Panc1 (cell line): ENCODE measurements at regions not wholly inside any gene's neighbourhood (a gene's known extent, or its start where the extent isn't known, plus 50 kb on each side); places are given as distances from the start of the nearest gene placed in this dataset.

Experiments used
- ATAC-seq: fragments of 200-7000 bp; cut with Tn5 transposase; 2 replicates; pipeline ENCODE4 v1.9.1; 2020; ENCODE audit warnings: mild to moderate bottlenecking, moderate library complexity
- BruUV-seq: library from RNA; stranded (reverse); fragments of 400-500 nt; replicated peaks from 2 replicates; lab custom pipeline; 2021; lab: Mats Ljungman, UMichigan
- CTCF ChIA-PET: fragments of 300-600 bp; sonication (Branson Sonifier 250); formaldehyde crosslinking; loops from one replicate; lab custom pipeline; 2022; ENCODE audit warnings: antibody characterized with exemption; lab: Charles Lee
- POLR2A ChIA-PET: fragments of 300-600 bp; sonication (Branson Sonifier 250); formaldehyde crosslinking; loops from one replicate; lab custom pipeline; 2022; ENCODE audit warnings: antibody characterized with exemption; lab: Charles Lee
- DNase-seq: peaks from one replicate; pipeline ENCODE4 v3.0.0-alpha.2; 2010; ENCODE audit warnings: low read depth, low spot score
- H3K27ac ChIP-seq: 2 replicates; pipeline ENCODE4 v1.5.1; 2011; ENCODE audit warnings: mild to moderate bottlenecking, low read length, inconsistent platforms
- H3K27me3 ChIP-seq: fragments of 200-500 bp; sonication (Bioruptor generic); 2 replicates; pipeline ENCODE4 v1.6.0; 2014; ENCODE audit warnings: low read length, inconsistent platforms; ENCODE audit not compliant: control insufficient read depth, insufficient read depth
- H3K36me3 ChIP-seq: fragments of 200-500 bp; sonication (Bioruptor generic); 2 replicates; pipeline ENCODE4 v1.5.1; 2014; ENCODE audit warnings: inconsistent platforms, mild to moderate bottlenecking, low read length, moderate library complexity; ENCODE audit not compliant: control insufficient read depth, insufficient read depth
- H3K4me1 ChIP-seq: 2 replicates; pipeline ENCODE4 v1.5.1; 2011; ENCODE audit warnings: inconsistent platforms, mild to moderate bottlenecking, low read length, moderate library complexity; ENCODE audit not compliant: control insufficient read depth, insufficient read depth
- H3K4me3 ChIP-seq, 2 experiments: 2 replicates each; pipeline ENCODE4 v1.5.1; 2011 to 2012; ENCODE audit warnings: low read depth in 2 of 2, low read length in 2 of 2, mild to moderate bottlenecking in 2 of 2, inconsistent platforms in 1 of 2, moderate library complexity in 1 of 2
- H3K9me3 ChIP-seq: fragments of 200-500 bp; sonication (Bioruptor generic); 2 replicates; pipeline ENCODE4 v1.5.1; 2014; ENCODE audit warnings: low read depth, mild to moderate bottlenecking, inconsistent platforms, low read length, moderate library complexity; ENCODE audit not compliant: control insufficient read depth, insufficient read depth
- POLR2AphosphoS5 ChIP-seq: IDR thresholded peaks from 2 replicates; pipeline ENCODE4 v1.6.1; 2012; ENCODE audit warnings: mild to moderate bottlenecking, low read depth, low read length, moderate library complexity
- SIN3A ChIP-seq: IDR thresholded peaks from 2 replicates; pipeline ENCODE4 v1.6.1; 2012; ENCODE audit warnings: low read depth, mild to moderate bottlenecking, low read length, moderate library complexity, borderline replicate concordance; ENCODE audit not compliant: insufficient read depth
- TCF7L2 ChIP-seq: IDR thresholded peaks from 2 replicates; pipeline ENCODE4 v1.6.1; 2011; ENCODE audit warnings: mild to moderate bottlenecking, low read depth, low read length, inconsistent platforms
- in situ Hi-C: cut with HindIII; loops from 2 replicates; pipeline ENCODE4 v1.10.0; 2016; ENCODE audit warnings: low sequenced_read_pairs, low pct_unique_long_range_greater_than_20kb
- intact Hi-C: fragments of 100-400 bp; cut with micrococcal nuclease; formaldehyde crosslinking; loops from one replicate; pipeline ENCODE4 v1.10.0; 2022; ENCODE audit not compliant: unreplicated experiment
- TF ChIP-seq, protein P1 (sequence below), 2 experiments: IDR thresholded peaks; 2 replicates each; pipeline ENCODE4 v1.6.1; 2011 to 2012; ENCODE audit warnings: low read depth in 2 of 2, control low read depth in 1 of 2, low read length in 1 of 2, mild to moderate bottlenecking in 1 of 2, moderate library complexity in 1 of 2; ENCODE audit not compliant: insufficient read depth in 1 of 2
- TF ChIP-seq, protein P2 (sequence below): fragments of 450-650 bp; IDR thresholded peaks from 2 replicates; pipeline ENCODE4 v1.5.1; 2017; ENCODE audit warnings: mild to moderate bottlenecking

GRCh38 chrX:42443267-42443666, 334.7 kb downstream of the PPP1R2C start:
- no peaks in the 10 kb centered on the region for H3K4me1 ChIP-seq
- in situ Hi-C loops (no loop called here), intact Hi-C loops (no loop called here)
- no peaks in the 10 kb centered on the region for H3K9me3 ChIP-seq
- no peak overlapping the region for H3K4me3 ChIP-seq
- no TSS peak for BruUV-seq
- CTCF ChIA-PET: no interaction called here
- ATAC-seq: no peak
- no peak for TF ChIP-seq TCF7L2
- TF ChIP-seq, protein P1, sequence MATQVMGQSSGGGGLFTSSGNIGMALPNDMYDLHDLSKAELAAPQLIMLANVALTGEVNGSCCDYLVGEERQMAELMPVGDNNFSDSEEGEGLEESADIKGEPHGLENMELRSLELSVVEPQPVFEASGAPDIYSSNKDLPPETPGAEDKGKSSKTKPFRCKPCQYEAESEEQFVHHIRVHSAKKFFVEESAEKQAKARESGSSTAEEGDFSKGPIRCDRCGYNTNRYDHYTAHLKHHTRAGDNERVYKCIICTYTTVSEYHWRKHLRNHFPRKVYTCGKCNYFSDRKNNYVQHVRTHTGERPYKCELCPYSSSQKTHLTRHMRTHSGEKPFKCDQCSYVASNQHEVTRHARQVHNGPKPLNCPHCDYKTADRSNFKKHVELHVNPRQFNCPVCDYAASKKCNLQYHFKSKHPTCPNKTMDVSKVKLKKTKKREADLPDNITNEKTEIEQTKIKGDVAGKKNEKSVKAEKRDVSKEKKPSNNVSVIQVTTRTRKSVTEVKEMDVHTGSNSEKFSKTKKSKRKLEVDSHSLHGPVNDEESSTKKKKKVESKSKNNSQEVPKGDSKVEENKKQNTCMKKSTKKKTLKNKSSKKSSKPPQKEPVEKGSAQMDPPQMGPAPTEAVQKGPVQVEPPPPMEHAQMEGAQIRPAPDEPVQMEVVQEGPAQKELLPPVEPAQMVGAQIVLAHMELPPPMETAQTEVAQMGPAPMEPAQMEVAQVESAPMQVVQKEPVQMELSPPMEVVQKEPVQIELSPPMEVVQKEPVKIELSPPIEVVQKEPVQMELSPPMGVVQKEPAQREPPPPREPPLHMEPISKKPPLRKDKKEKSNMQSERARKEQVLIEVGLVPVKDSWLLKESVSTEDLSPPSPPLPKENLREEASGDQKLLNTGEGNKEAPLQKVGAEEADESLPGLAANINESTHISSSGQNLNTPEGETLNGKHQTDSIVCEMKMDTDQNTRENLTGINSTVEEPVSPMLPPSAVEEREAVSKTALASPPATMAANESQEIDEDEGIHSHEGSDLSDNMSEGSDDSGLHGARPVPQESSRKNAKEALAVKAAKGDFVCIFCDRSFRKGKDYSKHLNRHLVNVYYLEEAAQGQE (IDR thresholded peaks at IDR 0.05; ENCODE audit: insufficient read depth in 1 of 2, low read depth in 2 of 2, low read length in 1 of 2): no peak
- H3K27me3 ChIP-seq: no peaks in the 10 kb centered on the region
- H3K27ac ChIP-seq: no peak overlapping the region
- no peaks in the 10 kb centered on the region for H3K36me3 ChIP-seq
- DNase-seq: no peak
- POLR2A ChIA-PET: no interaction called here

- no TSS peak for BruUV-seq
- Histone ChIP-seq H3K4me1 (no peaks in the 10 kb centered on the region), H3K36me3 (no peaks in the 10 kb centered on the region), H3K9me3 (no peaks in the 10 kb centered on the region), H3K27ac (no peak overlapping the region), H3K4me3 (no peak overlapping the region), H3K27me3 (no peaks in the 10 kb centered on the region)
- DNase-seq: no peak
- ATAC-seq: no peak
- CTCF ChIA-PET: no interaction called here
- in situ Hi-C loops (no loop called here), intact Hi-C loops (no loop called here)
- POLR2A ChIA-PET: no interaction called here
- TF ChIP-seq TCF7L2 (no peak), POLR2AphosphoS5 (no peak), SIN3A (no peak)
- TF ChIP-seq, protein P2, sequence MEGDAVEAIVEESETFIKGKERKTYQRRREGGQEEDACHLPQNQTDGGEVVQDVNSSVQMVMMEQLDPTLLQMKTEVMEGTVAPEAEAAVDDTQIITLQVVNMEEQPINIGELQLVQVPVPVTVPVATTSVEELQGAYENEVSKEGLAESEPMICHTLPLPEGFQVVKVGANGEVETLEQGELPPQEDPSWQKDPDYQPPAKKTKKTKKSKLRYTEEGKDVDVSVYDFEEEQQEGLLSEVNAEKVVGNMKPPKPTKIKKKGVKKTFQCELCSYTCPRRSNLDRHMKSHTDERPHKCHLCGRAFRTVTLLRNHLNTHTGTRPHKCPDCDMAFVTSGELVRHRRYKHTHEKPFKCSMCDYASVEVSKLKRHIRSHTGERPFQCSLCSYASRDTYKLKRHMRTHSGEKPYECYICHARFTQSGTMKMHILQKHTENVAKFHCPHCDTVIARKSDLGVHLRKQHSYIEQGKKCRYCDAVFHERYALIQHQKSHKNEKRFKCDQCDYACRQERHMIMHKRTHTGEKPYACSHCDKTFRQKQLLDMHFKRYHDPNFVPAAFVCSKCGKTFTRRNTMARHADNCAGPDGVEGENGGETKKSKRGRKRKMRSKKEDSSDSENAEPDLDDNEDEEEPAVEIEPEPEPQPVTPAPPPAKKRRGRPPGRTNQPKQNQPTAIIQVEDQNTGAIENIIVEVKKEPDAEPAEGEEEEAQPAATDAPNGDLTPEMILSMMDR: no peak
- TF ChIP-seq, protein P1 (IDR thresholded peaks at IDR 0.05; ENCODE audit: insufficient read depth in 1 of 2, low read depth in 2 of 2, low read length in 1 of 2): no peak
These were observed 335.2 kb downstream of the PPP1R2C start for GRCh38 chrX:42442745-42443144.
